ENCODE measurements at regions not wholly inside any gene's neighbourhood (a gene's known extent, or its start where the extent isn't known, plus 50 kb on each side); places are given as distances from the start of the nearest gene placed in this dataset.

DNA sequence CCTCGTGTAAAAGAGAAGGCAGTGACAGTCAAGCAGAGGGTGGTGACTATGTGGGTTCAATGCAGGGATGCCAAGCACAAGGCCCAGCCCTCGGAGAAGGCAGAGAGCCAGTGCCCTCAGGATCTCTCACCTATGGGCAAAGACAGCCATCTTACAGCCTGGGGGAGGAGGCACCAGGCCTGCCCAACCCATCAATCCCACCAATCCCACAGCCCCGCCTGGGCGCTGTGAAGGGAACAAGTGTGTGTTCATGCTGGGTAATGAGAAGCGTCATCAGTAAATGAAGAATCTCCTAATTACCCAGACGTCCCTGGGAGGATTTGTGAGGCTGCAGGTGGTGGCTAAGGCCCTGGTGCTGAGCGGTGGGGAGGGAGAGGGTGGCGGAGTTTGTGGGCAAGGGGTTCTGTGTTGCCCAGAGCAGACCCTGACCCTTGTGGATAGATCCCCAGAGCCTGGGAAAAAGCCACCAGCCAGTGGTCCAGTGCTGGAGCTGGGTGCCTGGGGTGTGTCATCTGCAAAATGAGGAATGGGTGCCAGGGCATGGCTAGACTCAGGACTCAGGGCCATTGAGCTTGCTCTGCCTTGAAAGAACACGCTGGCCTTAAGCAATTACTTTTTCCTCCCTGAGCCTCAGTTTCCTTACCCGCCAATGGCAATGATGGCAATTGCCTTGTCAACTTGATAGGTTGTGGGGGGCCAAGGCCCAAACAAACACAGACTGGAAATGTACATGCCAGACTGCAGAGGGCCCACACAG, 128.1 kb upstream of the UNC5B start:
- no peak overlapping the region for H3K14ac ChIP-seq (replicated peaks; ENCODE audit: low read depth, low read length)
- no peak overlapping the region for H2AK5ac ChIP-seq (ENCODE audit: low read depth, low read length)
- H3K4me3 ChIP-seq (ENCODE audit: insufficient read depth, low read depth, low read length): no peak overlapping the region
- TF ChIP-seq MXI1 (IDR thresholded peaks at IDR 0.05; ENCODE audit: borderline replicate concordance, low read depth, low read length): no peak
- TF ChIP-seq RCOR1 (IDR thresholded peaks at IDR 0.05; ENCODE audit: insufficient replicate concordance, low read length): no peak
- no peak for TF ChIP-seq MAFK (IDR thresholded peaks at IDR 0.05; ENCODE audit: low read depth, low read length)
- no peak for TF ChIP-seq RFX5 (IDR thresholded peaks at IDR 0.05; ENCODE audit: low read depth, low read length)
- TF ChIP-seq FOS (IDR thresholded peaks at IDR 0.05; ENCODE audit: low read depth, low read length): no peak
- no peak for TF ChIP-seq CHD1 (IDR thresholded peaks at IDR 0.05; ENCODE audit: low read depth, low read length)
- no peak for TF ChIP-seq ELK1 (IDR thresholded peaks at IDR 0.05; ENCODE audit: borderline replicate concordance, low read depth, low read length)
- TF ChIP-seq, protein P1, sequence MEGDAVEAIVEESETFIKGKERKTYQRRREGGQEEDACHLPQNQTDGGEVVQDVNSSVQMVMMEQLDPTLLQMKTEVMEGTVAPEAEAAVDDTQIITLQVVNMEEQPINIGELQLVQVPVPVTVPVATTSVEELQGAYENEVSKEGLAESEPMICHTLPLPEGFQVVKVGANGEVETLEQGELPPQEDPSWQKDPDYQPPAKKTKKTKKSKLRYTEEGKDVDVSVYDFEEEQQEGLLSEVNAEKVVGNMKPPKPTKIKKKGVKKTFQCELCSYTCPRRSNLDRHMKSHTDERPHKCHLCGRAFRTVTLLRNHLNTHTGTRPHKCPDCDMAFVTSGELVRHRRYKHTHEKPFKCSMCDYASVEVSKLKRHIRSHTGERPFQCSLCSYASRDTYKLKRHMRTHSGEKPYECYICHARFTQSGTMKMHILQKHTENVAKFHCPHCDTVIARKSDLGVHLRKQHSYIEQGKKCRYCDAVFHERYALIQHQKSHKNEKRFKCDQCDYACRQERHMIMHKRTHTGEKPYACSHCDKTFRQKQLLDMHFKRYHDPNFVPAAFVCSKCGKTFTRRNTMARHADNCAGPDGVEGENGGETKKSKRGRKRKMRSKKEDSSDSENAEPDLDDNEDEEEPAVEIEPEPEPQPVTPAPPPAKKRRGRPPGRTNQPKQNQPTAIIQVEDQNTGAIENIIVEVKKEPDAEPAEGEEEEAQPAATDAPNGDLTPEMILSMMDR (conservative IDR thresholded peaks at IDR 0.05; ENCODE audit: low read depth, low read length): no peak
- TF ChIP-seq NFE2L2 (IDR thresholded peaks at IDR 0.05; ENCODE audit: low read depth, low read length): no peak
- TF ChIP-seq MAZ (IDR thresholded peaks at IDR 0.05; ENCODE audit: borderline replicate concordance, low read depth, low read length): no peak
- dilution Hi-C loops (cut with HindIII; ENCODE audit: low sequenced_read_pairs, unreplicated experiment): no loop called here
- no peaks in the 10 kb centered on the region for H3K79me1 ChIP-seq (ENCODE audit: low read depth in 1 of 2, low read length in 2 of 2)
- no peaks in the 10 kb centered on the region for H3K4me1 ChIP-seq (ENCODE audit: control insufficient read depth, insufficient read depth, low read length)
- H3K36me3 ChIP-seq (ENCODE audit: control insufficient read depth, insufficient read depth, low read length): no peaks in the 10 kb centered on the region
- H3K27ac ChIP-seq (ENCODE audit: insufficient read depth, low read length): no peak overlapping the region
- DNase-seq (no peak), ATAC-seq (ENCODE audit: low read depth) (no peak)
- POLR2A ChIA-PET (ENCODE audit: unreplicated experiment): no interaction called here
- intact Hi-C loops (cut with micrococcal nuclease): no loop called here
- peaks cover 15% of the 10 kb centered on the region for H3K27me3 ChIP-seq (ENCODE audit: control insufficient read depth, insufficient read depth, low read length)
- no peak overlapping the region for H2BK5ac ChIP-seq (ENCODE audit: low read depth, low read length, poor library complexity, severe bottlenecking)
- CTCF ChIA-PET: no interaction called here
- no peak overlapping the region for H2AFZ ChIP-seq (replicated peaks; ENCODE audit: low read length, poor library complexity)
- no peak overlapping the region for H3K56ac ChIP-seq (ENCODE audit: extremely low read depth, insufficient read depth, low read length)
- in situ Hi-C loops (cut with MboI; ENCODE audit: low sequenced_read_pairs): no loop called here
- no peak overlapping the region for H2BK120ac ChIP-seq (ENCODE audit: low read depth, low read length)
- no peak overlapping the region for H3K18ac ChIP-seq (ENCODE audit: low read depth, low read length)
- no peaks in the 10 kb centered on the region for H4K20me1 ChIP-seq (ENCODE audit: insufficient read depth, low read length)
- no peak overlapping the region for H4K5ac ChIP-seq (ENCODE audit: low read depth, low read length)
- H3K9me1 ChIP-seq (ENCODE audit: insufficient read depth, low read length): no peaks in the 10 kb centered on the region
- no TSS peak for BruUV-seq (replicated peaks)
- no peak overlapping the region for H4K91ac ChIP-seq (ENCODE audit: insufficient read depth, low read depth, low read length)
- no peak overlapping the region for H3K4ac ChIP-seq (ENCODE audit: low read depth, low read length)
- H3K4me2 ChIP-seq (ENCODE audit: low read depth, low read length): no peak overlapping the region
- WGBS, 2 experiments (ENCODE audit: extremely low coverage in 2 of 2, insufficient read length in 1 of 2): no CpG with 5 or more reads among the region's 10 CpGs
- no peak overlapping the region for H3K9ac ChIP-seq (ENCODE audit: low read depth, low read length)
- H2BK15ac ChIP-seq (ENCODE audit: low read depth, low read length): no peak overlapping the region
- H2BK20ac ChIP-seq (ENCODE audit: low read depth, low read length): no peak overlapping the region
- no peak overlapping the region for H3K23ac ChIP-seq (ENCODE audit: low read depth, low read length)
- H3K9me3 ChIP-seq (ENCODE audit: control insufficient read depth, insufficient read depth, low read length): no peaks in the 10 kb centered on the region
- H4K8ac ChIP-seq (ENCODE audit: low read depth in 2 of 2, low read length in 2 of 2): no peak overlapping the region
- H2AK9ac ChIP-seq (replicated peaks; ENCODE audit: low read depth, low read length, poor library complexity): no peak overlapping the region

Measured in IMR-90 (cell line).